Uterus (tissue), 2 donors: ENCODE measurements at regions not wholly inside any gene's neighbourhood (a gene's known extent, or its start where the extent isn't known, plus 50 kb on each side); places are given as distances from the start of the nearest gene placed in this dataset.

Experiments
- CTCF ChIP-seq, 4 experiments: fragments of 200-600 bp in 2 of 4; fragments of 450-650 bp in 2 of 4; sonication (generic) in 2 of 4; IDR thresholded peaks; one replicate each; pipeline ENCODE4 v1.5.1; 2016 to 2019; ENCODE audit warnings: antibody characterized with exemption in 4 of 4, mild to moderate bottlenecking in 2 of 4, moderate library complexity in 1 of 4
- POLR2A ChIP-seq, 2 donors: fragments of 450-650 bp; IDR thresholded peaks; one replicate each; pipeline ENCODE4 v1.6.1; 2016; ENCODE audit warnings: antibody characterized with exemption in 2 of 2, mild to moderate bottlenecking in 1 of 2, moderate library complexity in 1 of 2

- no peak for TF ChIP-seq CTCF (IDR thresholded peaks at IDR 0.05)
- TF ChIP-seq POLR2A (IDR thresholded peaks at IDR 0.05) = no peak
Observed at GRCh38 chr13:79637133-79637763, 156.3 kb downstream of the NDFIP2 start.
